ENCODE measurements at regions not wholly inside any gene's neighbourhood (a gene's known extent, or its start where the extent isn't known, plus 50 kb on each side); places are given as distances from the start of the nearest gene placed in this dataset.
A peak's percentile ranks its signal among the peaks of the same experiment; 100 is the strongest.

- Histone ChIP-seq H3K9me3 (ENCODE audit: control insufficient read depth, low read length) (no peaks in the 10 kb centered on the region), H3K4me1 (ENCODE audit: control insufficient read depth, insufficient read depth, low read length) (peaks cover 2% of the 10 kb centered on the region), H3K4me3 (ENCODE audit: low read length) (no peak overlapping the region), H3K27me3 (ENCODE audit: control insufficient read depth, insufficient read depth) (no peaks in the 10 kb centered on the region), H3K27ac (ENCODE audit: low read length) (no peak overlapping the region)
- intact Hi-C loops (cut with DNase I): loop anchor here in 1 of 4 donors (10.0 kb wide), 1 partner anchor 77 kb away; no protein-coding TSS in a partner anchor
- ATAC-seq: peak; percentile 80 to 92
- no peak for DNase-seq
- 49% methylated on average over 5 of the region's 5 CpGs for WGBS
Measured at GRCh38 chr10:4677296-4678021, 148.5 kb upstream of the AKR1E2 start.

DNA sequence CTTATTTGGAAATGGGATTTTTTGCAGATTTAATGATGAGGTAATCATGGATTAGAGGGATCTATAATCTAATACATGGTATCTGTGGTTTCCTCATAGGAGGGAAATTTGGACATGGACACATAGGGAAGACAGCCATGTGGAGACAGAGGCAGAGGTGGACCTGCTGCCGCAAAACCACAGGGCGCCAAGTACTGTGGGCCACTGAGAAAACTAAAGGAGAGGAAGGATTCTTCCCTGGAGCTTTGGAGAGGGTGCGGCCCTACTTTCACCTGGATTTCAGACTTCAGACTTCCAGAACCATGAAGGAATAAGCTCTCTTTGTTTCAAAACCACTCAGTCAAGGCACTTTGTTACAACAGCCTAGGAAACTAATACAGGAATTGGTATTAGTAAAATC lies 149.4 kb upstream of the AKR1E2 start:
- Histone ChIP-seq H3K27me3 (ENCODE audit: control insufficient read depth, insufficient read depth) (no peaks in the 10 kb centered on the region), H3K27ac (ENCODE audit: low read length) (no peak overlapping the region), H3K9me3 (ENCODE audit: control insufficient read depth, low read length) (no peaks in the 10 kb centered on the region), H3K4me3 (ENCODE audit: low read length) (no peak overlapping the region), H3K4me1 (ENCODE audit: control insufficient read depth, insufficient read depth, low read length) (peaks cover 2% of the 10 kb centered on the region)
- WGBS: 100% methylated on average over 3 of the region's 3 CpGs
- intact Hi-C loops (cut with DNase I): loop anchor here in 1 of 4 donors (10.0 kb wide), 1 partner anchor 78 kb away; no protein-coding TSS in a partner anchor
- DNase-seq: no peak
- no peak for ATAC-seq

DNA sequence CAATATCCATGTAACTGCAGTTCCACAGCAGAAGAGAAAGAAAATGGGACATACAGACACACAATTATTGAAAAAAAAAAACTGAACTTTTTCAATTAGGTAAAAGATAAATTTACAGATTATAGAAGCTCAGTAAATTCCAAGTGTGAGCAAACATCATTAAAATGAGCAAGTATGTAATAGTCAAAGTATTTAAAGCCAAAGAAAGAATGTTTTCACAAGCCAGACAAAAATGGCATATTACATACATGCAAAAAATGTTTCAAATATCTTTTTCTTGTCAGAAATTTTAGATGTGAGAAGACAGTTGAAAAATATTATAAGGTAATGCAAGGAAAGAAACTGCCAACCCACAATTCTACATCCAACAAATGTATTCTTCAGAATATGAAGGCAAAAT lies 150.2 kb upstream of the AKR1E2 start:
- H3K27ac ChIP-seq (ENCODE audit: low read length): no peak overlapping the region

GRCh38 chr10:4673279-4674040 lies 152.5 kb upstream of the AKR1E2 start:
- Histone ChIP-seq H3K27ac (ENCODE audit: low read length) (no peak overlapping the region), H3K27me3 (ENCODE audit: control insufficient read depth, insufficient read depth) (no peaks in the 10 kb centered on the region), H3K4me3 (ENCODE audit: low read length) (no peak overlapping the region), H3K9me3 (ENCODE audit: control insufficient read depth, low read length) (no peaks in the 10 kb centered on the region), H3K4me1 (ENCODE audit: control insufficient read depth, insufficient read depth, low read length) (peaks cover 4% of the 10 kb centered on the region)
- intact Hi-C loops (cut with DNase I): loop anchor here in 1 of 4 donors (10.0 kb wide), 1 partner anchor 81 kb away; no protein-coding TSS in a partner anchor
- no peak for DNase-seq
- ATAC-seq: no peak
- WGBS: 81% methylated on average over 7 of the region's 7 CpGs

More for the DNA sequence above, 150.2 kb upstream of the AKR1E2 start:
- intact Hi-C loops (cut with DNase I): loop anchor here in 1 of 4 donors (10.0 kb wide), 1 partner anchor 79 kb away; no protein-coding TSS in a partner anchor
- H3K9me3 ChIP-seq (ENCODE audit: control insufficient read depth, low read length): no peaks in the 10 kb centered on the region
- H3K27me3 ChIP-seq (ENCODE audit: control insufficient read depth, insufficient read depth): no peaks in the 10 kb centered on the region
- DNase-seq: no peak
- ATAC-seq: no peak
- no peak overlapping the region for H3K4me3 ChIP-seq (ENCODE audit: low read length)
- H3K4me1 ChIP-seq (ENCODE audit: control insufficient read depth, insufficient read depth, low read length): peaks cover 4% of the 10 kb centered on the region

DNA sequence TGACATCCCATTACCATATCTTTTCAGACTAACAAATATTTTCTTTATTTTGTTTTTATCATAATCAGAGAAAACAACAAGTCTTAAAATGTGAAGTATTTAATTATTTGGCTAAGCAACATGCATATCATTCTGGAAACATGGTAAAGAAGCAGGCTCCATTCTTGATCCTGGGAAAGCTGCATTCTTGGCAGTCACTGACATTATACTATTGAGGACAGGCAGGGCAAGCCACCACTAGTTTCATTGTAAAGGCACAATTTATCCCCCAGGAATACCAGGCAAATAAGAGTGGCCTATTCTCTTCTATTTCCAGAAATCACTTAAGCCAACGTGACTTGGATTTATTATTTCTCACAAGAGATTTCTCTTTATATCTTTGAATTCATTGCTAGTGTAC lies 153.8 kb upstream of the AKR1E2 start:
- no peaks in the 10 kb centered on the region for H3K27me3 ChIP-seq (ENCODE audit: control insufficient read depth, insufficient read depth)
- no peaks in the 10 kb centered on the region for H3K9me3 ChIP-seq (ENCODE audit: control insufficient read depth, low read length)
- DNase-seq (no peak), ATAC-seq (no peak)
- H3K4me3 ChIP-seq (ENCODE audit: low read length): no peak overlapping the region
- H3K4me1 ChIP-seq (ENCODE audit: control insufficient read depth, insufficient read depth, low read length): peaks cover 4% of the 10 kb centered on the region
- H3K27ac ChIP-seq (ENCODE audit: low read length): no peak overlapping the region
- intact Hi-C loops (cut with DNase I): loop anchor here in 1 of 4 donors (10.0 kb wide), 1 partner anchor 83 kb away; no protein-coding TSS in a partner anchor
- 35% methylated on average over 1 of the region's 1 CpG for WGBS

DNA sequence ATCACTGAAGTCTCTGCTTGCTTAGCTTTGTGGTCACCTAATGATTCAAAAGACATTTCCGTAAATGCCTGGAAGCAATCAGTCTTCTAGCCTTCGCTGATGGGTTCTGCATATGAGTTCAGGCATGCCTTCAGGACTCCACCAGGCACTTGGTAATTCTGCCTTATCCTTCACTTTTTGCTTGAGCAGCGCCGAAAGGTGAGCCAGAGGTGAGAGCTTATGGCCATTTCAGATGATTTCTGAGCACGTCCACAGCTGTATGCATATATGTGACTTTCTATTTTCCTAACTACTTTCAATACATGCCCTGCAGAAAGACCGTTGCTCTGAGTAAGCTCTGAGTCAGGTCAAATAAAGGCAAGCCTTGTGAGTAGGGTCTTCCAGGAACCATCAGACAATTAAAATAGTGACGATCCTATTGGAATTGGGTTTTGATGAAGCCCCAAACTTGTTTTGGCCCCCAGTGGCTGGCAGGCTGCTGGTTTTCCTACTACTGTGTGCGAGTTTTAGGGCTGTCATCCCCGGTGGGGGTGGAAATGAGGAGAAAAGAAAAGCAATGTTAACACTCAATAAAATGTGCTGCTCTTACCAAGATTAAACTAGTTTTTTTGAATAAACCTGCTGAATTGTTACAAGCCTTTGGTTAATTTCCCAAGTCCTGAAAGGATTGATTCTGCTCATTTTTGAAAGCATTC lies 154.4 kb upstream of the AKR1E2 start:
- no peak for DNase-seq
- Histone ChIP-seq H3K4me1 (ENCODE audit: control insufficient read depth, insufficient read depth, low read length) (peaks cover 4% of the 10 kb centered on the region), H3K27me3 (ENCODE audit: control insufficient read depth, insufficient read depth) (no peaks in the 10 kb centered on the region), H3K9me3 (ENCODE audit: control insufficient read depth, low read length) (no peaks in the 10 kb centered on the region), H3K4me3 (ENCODE audit: low read length) (no peak overlapping the region), H3K27ac (ENCODE audit: low read length) (peak overlapping the region; percentile 37)
- ATAC-seq: no peak
- intact Hi-C loops (cut with DNase I): loop anchor here in 1 of 4 donors (10.0 kb wide), 1 partner anchor 83 kb away; no protein-coding TSS in a partner anchor
- WGBS: 88% methylated on average over 9 of the region's 9 CpGs

GRCh38 chr10:4670737-4671136 lies 155.3 kb upstream of the AKR1E2 start:
- Histone ChIP-seq H3K9me3 (ENCODE audit: control insufficient read depth, low read length) (no peaks in the 10 kb centered on the region), H3K4me1 (ENCODE audit: control insufficient read depth, insufficient read depth, low read length) (peaks cover 4% of the 10 kb centered on the region), H3K27ac (ENCODE audit: low read length) (no peak overlapping the region), H3K4me3 (ENCODE audit: low read length) (no peak overlapping the region), H3K27me3 (ENCODE audit: control insufficient read depth, insufficient read depth) (no peaks in the 10 kb centered on the region)
- intact Hi-C loops (cut with DNase I): loop anchor here in 1 of 4 donors (10.0 kb wide), 1 partner anchor 84 kb away; no protein-coding TSS in a partner anchor
- ATAC-seq: no peak
- no peak for DNase-seq

- Histone ChIP-seq H3K4me1 (ENCODE audit: control insufficient read depth, insufficient read depth, low read length) (peaks cover 4% of the 10 kb centered on the region), H3K27ac (ENCODE audit: low read length) (no peak overlapping the region), H3K4me3 (ENCODE audit: low read length) (no peak overlapping the region), H3K27me3 (ENCODE audit: control insufficient read depth, insufficient read depth) (no peaks in the 10 kb centered on the region), H3K9me3 (ENCODE audit: control insufficient read depth, low read length) (no peaks in the 10 kb centered on the region)
- intact Hi-C loops (cut with DNase I): loop anchor here in 1 of 4 donors (10.0 kb wide), 1 partner anchor 95 kb away; no protein-coding TSS in a partner anchor
- DNase-seq (no peak), ATAC-seq (no peak)
- 93% methylated on average over 2 of the region's 2 CpGs for WGBS
Measured at GRCh38 chr10:4669585-4669984, 156.4 kb upstream of the AKR1E2 start.

GRCh38 chr10:4663162-4663992 lies 162.6 kb upstream of the AKR1E2 start:
- intact Hi-C loops (cut with DNase I): loop anchor here in 2 of 4 donors (5.0 to 10.0 kb wide), 2 partner anchors 101 to 104 kb away; no protein-coding TSS in a partner anchor
- Histone ChIP-seq H3K4me3 (ENCODE audit: low read length) (no peak overlapping the region), H3K9me3 (ENCODE audit: control insufficient read depth, low read length) (no peaks in the 10 kb centered on the region), H3K4me1 (ENCODE audit: control insufficient read depth, insufficient read depth, low read length) (no peaks in the 10 kb centered on the region), H3K27me3 (ENCODE audit: control insufficient read depth, insufficient read depth) (no peaks in the 10 kb centered on the region), H3K27ac (ENCODE audit: low read length) (peak overlapping the region; percentile 100)
- peak in 1 of 3 donors; percentile 49 for DNase-seq
- WGBS: 16% methylated on average over 9 of the region's 9 CpGs
- peak; percentile 93 to 96 for ATAC-seq

- no peaks in the 10 kb centered on the region for H3K4me1 ChIP-seq (ENCODE audit: control insufficient read depth, insufficient read depth, low read length)
- H3K4me3 ChIP-seq (ENCODE audit: low read length): no peak overlapping the region
- intact Hi-C loops (cut with DNase I): loop anchor here in 2 of 4 donors (5.0 to 10.0 kb wide), 2 partner anchors 102 to 105 kb away; no protein-coding TSS in a partner anchor
Measured at GRCh38 chr10:4662576-4663161, 163.3 kb upstream of the AKR1E2 start.

More at GRCh38 chr10:4662576-4663161, 163.3 kb upstream of the AKR1E2 start:
- Histone ChIP-seq H3K27ac (ENCODE audit: low read length) (peak overlapping the region; percentile 100), H3K27me3 (ENCODE audit: control insufficient read depth, insufficient read depth) (no peaks in the 10 kb centered on the region), H3K9me3 (ENCODE audit: control insufficient read depth, low read length) (no peaks in the 10 kb centered on the region)
- DNase-seq (no peak), ATAC-seq (peak; percentile 6 to 16)
- 54% methylated on average over 9 of the region's 9 CpGs for WGBS
